Mesothelial cell of epicardium (in vitro differentiated cells): ENCODE measurements at regions not wholly inside any gene's neighbourhood (a gene's known extent, or its start where the extent isn't known, plus 50 kb on each side); places are given as distances from the start of the nearest gene placed in this dataset.

Experiments
- DNase-seq, 2 experiments: peaks; one replicate each; pipeline ENCODE4 v3.0.0; 2021; ENCODE audit warnings: low spot score in 2 of 2; ENCODE audit not compliant: unreplicated experiment in 2 of 2
- H3K27ac Mint-ChIP-seq: 2 replicates; pipeline ENCODE4 v1.8.0; 2021; ENCODE audit warnings: mixed read lengths
- H3K27me3 Mint-ChIP-seq: 2 replicates; pipeline ENCODE4 v1.8.0; 2021; ENCODE audit warnings: low read depth, mixed read lengths
- H3K36me3 Mint-ChIP-seq: 2 replicates; pipeline ENCODE4 v1.8.0; 2021; ENCODE audit warnings: mixed read lengths
- H3K4me1 Mint-ChIP-seq: 2 replicates; pipeline ENCODE4 v1.8.0; 2021; ENCODE audit warnings: mixed read lengths
- H3K4me3 Mint-ChIP-seq: 2 replicates; pipeline ENCODE4 v1.8.0; 2021; ENCODE audit warnings: mild to moderate bottlenecking, moderate library complexity, mixed read lengths
- H3K9me3 Mint-ChIP-seq: 2 replicates; pipeline ENCODE4 v1.8.0; 2021; ENCODE audit warnings: mixed read lengths
- CTCF ChIP-seq: fragments of 200-600 bp; sonication (generic); IDR thresholded peaks from one replicate; pipeline ENCODE4 v1.5.0; 2021; ENCODE audit warnings: antibody characterized with exemption; ENCODE audit not compliant: unreplicated experiment

DNA sequence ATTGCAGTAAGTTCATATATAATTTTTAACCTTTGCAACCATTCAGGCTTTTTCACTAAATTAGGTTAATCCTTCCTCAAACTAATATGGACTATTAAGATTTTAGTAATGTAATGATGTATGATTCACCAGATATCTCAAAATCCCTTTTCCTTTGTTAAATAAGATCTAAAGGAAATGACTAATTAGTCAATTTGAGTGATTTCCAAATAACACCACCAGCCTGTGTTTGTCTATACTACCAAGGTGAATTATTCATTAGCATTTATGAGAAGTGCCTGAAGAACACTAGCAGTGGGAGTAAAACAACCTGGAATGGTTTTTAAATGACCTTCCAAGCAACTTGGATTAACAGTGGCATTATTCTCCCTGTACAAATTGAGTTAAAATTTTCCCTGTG is 670.6 kb upstream of the PKN2 start:
- no peak overlapping the region for H3K4me3 Mint-ChIP-seq
- H3K9me3 Mint-ChIP-seq: no peaks in the 10 kb centered on the region
- no peak overlapping the region for H3K27ac Mint-ChIP-seq
- TF ChIP-seq CTCF: no peak
- no peak for DNase-seq
- H3K36me3 Mint-ChIP-seq: no peaks in the 10 kb centered on the region
- no peaks in the 10 kb centered on the region for H3K4me1 Mint-ChIP-seq
- H3K27me3 Mint-ChIP-seq: peaks cover 22% of the 10 kb centered on the region

- DNase-seq: no peak
- TF ChIP-seq CTCF: no peak
- Mint-ChIP-seq H3K36me3 (no peaks in the 10 kb centered on the region), H3K27ac (no peak overlapping the region), H3K4me1 (no peaks in the 10 kb centered on the region), H3K9me3 (no peaks in the 10 kb centered on the region), H3K27me3 (peaks cover 25% of the 10 kb centered on the region), H3K4me3 (no peak overlapping the region)
Measured at GRCh38 chr1:88014131-88014530, 669.9 kb upstream of the PKN2 start.

- Mint-ChIP-seq H3K4me3 (no peak overlapping the region), H3K27ac (no peak overlapping the region), H3K4me1 (no peaks in the 10 kb centered on the region), H3K9me3 (no peaks in the 10 kb centered on the region), H3K27me3 (peaks cover 11% of the 10 kb centered on the region), H3K36me3 (no peaks in the 10 kb centered on the region)
- no peak for DNase-seq
- TF ChIP-seq CTCF: no peak
Measured at GRCh38 chr1:88016947-88017346, 667.1 kb upstream of the PKN2 start.

GRCh38 chr1:88021529-88021928 is 662.5 kb upstream of the PKN2 start:
- H3K9me3 Mint-ChIP-seq: peaks cover 14% of the 10 kb centered on the region
- H3K27me3 Mint-ChIP-seq: peaks cover 6% of the 10 kb centered on the region
- DNase-seq: no peak
- H3K36me3 Mint-ChIP-seq: no peaks in the 10 kb centered on the region
- no peak overlapping the region for H3K27ac Mint-ChIP-seq
- TF ChIP-seq CTCF: no peak
- H3K4me3 Mint-ChIP-seq: no peak overlapping the region
- H3K4me1 Mint-ChIP-seq: no peaks in the 10 kb centered on the region

- H3K9me3 Mint-ChIP-seq: peaks cover 14% of the 10 kb centered on the region
- no peak for TF ChIP-seq CTCF
- no peak for DNase-seq
- H3K36me3 Mint-ChIP-seq: no peaks in the 10 kb centered on the region
- H3K4me1 Mint-ChIP-seq: no peaks in the 10 kb centered on the region
- no peak overlapping the region for H3K4me3 Mint-ChIP-seq
- H3K27me3 Mint-ChIP-seq: peaks cover 6% of the 10 kb centered on the region
- no peak overlapping the region for H3K27ac Mint-ChIP-seq
Measured at GRCh38 chr1:88022516-88022915, 661.6 kb upstream of the PKN2 start.

GRCh38 chr1:88029142-88029541 is 654.9 kb upstream of the PKN2 start:
- Mint-ChIP-seq H3K4me1 (no peaks in the 10 kb centered on the region), H3K27ac (no peak overlapping the region), H3K36me3 (no peaks in the 10 kb centered on the region), H3K9me3 (peaks cover 21% of the 10 kb centered on the region), H3K27me3 (no peaks in the 10 kb centered on the region), H3K4me3 (no peak overlapping the region)
- TF ChIP-seq CTCF: no peak
- no peak for DNase-seq
